ENCODE measurements at regions not wholly inside any gene's neighbourhood (a gene's known extent, or its start where the extent isn't known, plus 50 kb on each side); places are given as distances from the start of the nearest gene placed in this dataset.

GRCh38 chr6:62904687-62905086, 306.6 kb upstream of the FKBP1C start:
- Histone ChIP-seq H3K4me3 (no peak overlapping the region), H3K4me1 (no peaks in the 10 kb centered on the region), H3K27me3 (no peaks in the 10 kb centered on the region), H3K9me3 (no peaks in the 10 kb centered on the region), H3K36me3 (no peaks in the 10 kb centered on the region), H3K27ac (no peak overlapping the region)
- DNase-seq (no peak), ATAC-seq (no peak)
- WGBS, 4 donors: 77 to 90% (median 82%) methylated on average over 5 of the region's 5 CpGs
- intact Hi-C loops (cut with DNase I): no loop called here
- no peak for TF ChIP-seq POLR2A (IDR thresholded peaks at IDR 0.05)
- no peak for TF ChIP-seq CTCF (IDR thresholded peaks at IDR 0.05)

GRCh38 chr6:62914530-62914929, 296.7 kb upstream of the FKBP1C start:
- TF ChIP-seq CTCF (IDR thresholded peaks at IDR 0.05) (no peak), POLR2A (IDR thresholded peaks at IDR 0.05) (no peak)
- Histone ChIP-seq H3K4me1 (no peaks in the 10 kb centered on the region), H3K36me3 (no peaks in the 10 kb centered on the region), H3K27me3 (no peaks in the 10 kb centered on the region), H3K4me3 (no peak overlapping the region), H3K27ac (no peak overlapping the region), H3K9me3 (peaks cover 0 to 9% (median 0%) of the 10 kb centered on the region in 12 donors)
- intact Hi-C loops (cut with DNase I): no loop called here
- DNase-seq (no peak), ATAC-seq (no peak)
- 55 to 68% (median 62%) methylated on average over 4 of the region's 4 CpGs for WGBS, 4 donors

- intact Hi-C loops (cut with DNase I): no loop called here
- Histone ChIP-seq H3K27me3 (no peaks in the 10 kb centered on the region), H3K36me3 (no peaks in the 10 kb centered on the region), H3K27ac (no peak overlapping the region), H3K4me3 (no peak overlapping the region), H3K4me1 (no peaks in the 10 kb centered on the region), H3K9me3 (peaks cover 0 to 2% (median 0%) of the 10 kb centered on the region in 12 donors)
- no peak for DNase-seq
- ATAC-seq: no peak
- TF ChIP-seq POLR2A (IDR thresholded peaks at IDR 0.05): no peak
These were observed 287.5 kb upstream of the FKBP1C start for GRCh38 chr6:62923728-62924127.

GRCh38 chr6:62940848-62941247, 270.4 kb upstream of the FKBP1C start:
- H3K9me3 ChIP-seq: peaks cover 0 to 15% (median 0%) of the 10 kb centered on the region in 12 donors
- H3K4me3 ChIP-seq: no peak overlapping the region
- intact Hi-C loops (cut with DNase I): no loop called here
- H3K27ac ChIP-seq: no peak overlapping the region
- 42 to 54% (median 47%) methylated on average over 3 of the region's 3 CpGs for WGBS, 4 donors
- H3K4me1 ChIP-seq: no peaks in the 10 kb centered on the region
- no peaks in the 10 kb centered on the region for H3K36me3 ChIP-seq
- DNase-seq (no peak), ATAC-seq (no peak)
- TF ChIP-seq CTCF (IDR thresholded peaks at IDR 0.05): no peak
- no peaks in the 10 kb centered on the region for H3K27me3 ChIP-seq

- ATAC-seq: no peak
- Histone ChIP-seq H3K9me3 (peaks cover 0 to 11% (median 0%) of the 10 kb centered on the region in 12 donors), H3K4me3 (no peak overlapping the region), H3K36me3 (no peaks in the 10 kb centered on the region), H3K4me1 (no peaks in the 10 kb centered on the region), H3K27ac (no peak overlapping the region), H3K27me3 (no peaks in the 10 kb centered on the region)
- DNase-seq: no peak
- 79 to 84% (median 83%) methylated on average over 3 of the region's 3 CpGs for WGBS, 4 donors
- intact Hi-C loops (cut with DNase I): no loop called here
- TF ChIP-seq POLR2A (IDR thresholded peaks at IDR 0.05) (no peak), CTCF (IDR thresholded peaks at IDR 0.05) (no peak)
These were observed 269.3 kb upstream of the FKBP1C start for GRCh38 chr6:62942000-62942399.
